ENCODE measurements at regions not wholly inside any gene's neighbourhood (a gene's known extent, or its start where the extent isn't known, plus 50 kb on each side); places are given as distances from the start of the nearest gene placed in this dataset.
A peak's percentile ranks its signal among the peaks of the same experiment; 100 is the strongest.
"Not testable (repeated sequence)": the region's sequence is repeated elsewhere in the genome, so short reads cannot be mapped to it uniquely, and the experiment has no call there.

DNA sequence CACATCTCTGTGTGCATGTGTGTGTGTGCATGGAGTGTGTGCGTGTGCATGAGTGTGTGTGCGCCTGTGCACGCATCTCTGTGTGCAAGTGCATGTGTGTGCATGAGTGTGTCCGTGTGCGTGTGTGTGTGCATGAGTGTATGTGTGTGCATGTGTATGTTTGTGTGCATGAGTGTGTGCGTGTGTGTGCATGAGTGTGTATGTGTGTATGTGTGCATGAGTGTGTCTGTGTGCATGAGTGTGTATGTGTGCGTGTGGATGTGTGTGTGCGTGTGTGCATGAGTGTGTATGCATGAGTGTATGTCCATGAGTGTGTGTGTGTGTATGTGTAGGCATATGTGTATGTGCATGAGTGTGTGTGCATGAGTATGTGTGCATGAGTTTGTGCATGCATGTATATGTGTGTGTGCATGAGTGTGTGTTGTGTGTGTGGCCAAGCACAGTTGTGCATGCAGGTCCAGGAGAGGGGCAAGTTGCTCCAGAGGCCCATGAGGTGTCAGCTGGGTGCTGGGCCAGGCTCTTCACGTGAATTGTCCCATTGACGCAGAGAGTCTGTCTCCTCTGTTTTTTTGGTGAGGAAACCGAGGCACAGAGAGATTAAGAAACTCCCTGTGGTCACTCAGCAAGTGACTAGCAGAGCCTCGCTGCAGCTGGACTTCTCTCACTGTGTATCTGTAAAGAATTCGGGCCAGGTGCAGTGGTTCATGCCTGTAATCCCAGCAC lies 75.5 kb downstream of the ASB1 start:
- FAIRE-seq, result peak; percentile 98

DNA sequence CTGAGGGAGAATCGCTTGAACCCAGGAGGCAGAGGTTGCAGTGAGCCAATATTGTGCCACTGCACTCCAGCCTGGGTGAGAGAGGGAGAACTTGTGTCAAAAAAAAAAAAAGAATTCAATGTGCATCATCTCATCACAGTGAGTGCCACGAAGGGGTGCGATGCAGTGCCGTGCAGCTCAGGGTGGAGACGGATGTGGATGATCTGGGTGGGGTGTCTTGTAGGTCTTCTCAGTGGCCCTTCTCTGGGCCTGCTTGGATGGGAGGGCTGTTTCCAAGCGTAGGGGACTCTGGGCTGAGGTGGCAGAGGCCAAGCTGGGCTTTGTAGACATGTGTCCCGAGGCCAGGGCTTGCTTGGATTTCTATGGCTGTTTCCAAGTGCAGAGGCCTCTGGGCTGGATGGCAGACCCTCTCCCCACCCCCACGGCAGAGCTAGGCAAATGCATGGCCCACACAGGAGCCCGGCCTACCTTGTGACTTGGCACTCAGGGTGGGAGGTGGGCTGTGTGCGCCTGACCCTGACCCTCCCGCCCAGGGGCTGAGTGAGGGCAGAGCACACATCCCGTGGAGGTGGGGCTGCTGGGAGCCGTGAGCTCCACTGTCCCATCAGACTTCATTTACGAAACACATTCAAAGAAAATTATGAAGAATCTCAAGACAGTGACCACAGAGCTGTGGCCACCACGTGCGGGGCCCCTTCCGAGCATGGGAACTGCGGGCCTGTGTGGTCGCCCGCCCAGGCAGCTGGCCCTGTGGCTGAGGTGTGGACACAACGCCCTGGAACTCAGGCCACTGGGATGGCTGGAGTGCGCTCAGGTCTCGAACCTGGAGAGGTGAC lies 76.4 kb downstream of the ASB1 start:
- DNase-seq (ENCODE audit: insufficient read length, low spot score) (no peak), FAIRE-seq (no peak)

More for the DNA sequence above, 75.5 kb downstream of the ASB1 start:
- no peak for DNase-seq (ENCODE audit: insufficient read length, low spot score)

DNA sequence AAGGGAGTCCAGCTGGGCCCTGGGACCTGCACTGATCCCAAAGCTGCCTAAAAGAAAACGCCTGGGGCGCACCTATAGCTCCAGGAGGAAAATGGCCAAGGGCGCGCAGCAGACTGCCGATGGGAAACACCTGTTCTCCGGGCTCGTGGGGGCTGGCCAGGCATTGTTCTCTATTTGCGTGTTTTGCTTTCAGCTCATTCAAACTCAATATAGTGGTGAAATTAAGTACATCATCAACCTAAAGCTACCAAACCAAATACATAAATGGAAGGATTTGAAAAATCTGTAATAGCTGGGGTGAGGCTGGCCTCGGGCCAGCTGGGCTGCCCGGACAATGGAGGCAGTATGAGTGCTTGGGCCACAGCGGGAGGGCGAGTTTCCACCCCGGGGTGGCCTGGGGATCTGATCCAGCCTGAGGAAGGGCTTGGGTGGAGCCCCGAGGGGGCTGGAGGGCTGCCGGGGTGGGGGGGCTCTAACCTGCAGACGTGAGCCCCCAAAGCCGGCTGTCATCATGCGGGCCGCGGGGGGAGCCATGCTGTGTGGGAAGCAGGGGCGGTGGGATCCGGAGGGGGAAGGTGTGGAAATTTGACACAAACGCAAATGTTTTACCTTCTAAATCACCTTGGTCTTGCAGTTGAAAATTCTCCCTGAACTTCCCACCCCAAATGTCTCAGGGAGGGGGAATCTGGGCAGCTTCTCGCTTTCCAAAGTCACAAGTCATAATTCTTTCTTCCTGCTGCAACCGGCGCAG lies 77.6 kb downstream of the ASB1 start:
- DNase-seq (ENCODE audit: insufficient read length, low spot score) (no peak), FAIRE-seq (no peak)

DNA sequence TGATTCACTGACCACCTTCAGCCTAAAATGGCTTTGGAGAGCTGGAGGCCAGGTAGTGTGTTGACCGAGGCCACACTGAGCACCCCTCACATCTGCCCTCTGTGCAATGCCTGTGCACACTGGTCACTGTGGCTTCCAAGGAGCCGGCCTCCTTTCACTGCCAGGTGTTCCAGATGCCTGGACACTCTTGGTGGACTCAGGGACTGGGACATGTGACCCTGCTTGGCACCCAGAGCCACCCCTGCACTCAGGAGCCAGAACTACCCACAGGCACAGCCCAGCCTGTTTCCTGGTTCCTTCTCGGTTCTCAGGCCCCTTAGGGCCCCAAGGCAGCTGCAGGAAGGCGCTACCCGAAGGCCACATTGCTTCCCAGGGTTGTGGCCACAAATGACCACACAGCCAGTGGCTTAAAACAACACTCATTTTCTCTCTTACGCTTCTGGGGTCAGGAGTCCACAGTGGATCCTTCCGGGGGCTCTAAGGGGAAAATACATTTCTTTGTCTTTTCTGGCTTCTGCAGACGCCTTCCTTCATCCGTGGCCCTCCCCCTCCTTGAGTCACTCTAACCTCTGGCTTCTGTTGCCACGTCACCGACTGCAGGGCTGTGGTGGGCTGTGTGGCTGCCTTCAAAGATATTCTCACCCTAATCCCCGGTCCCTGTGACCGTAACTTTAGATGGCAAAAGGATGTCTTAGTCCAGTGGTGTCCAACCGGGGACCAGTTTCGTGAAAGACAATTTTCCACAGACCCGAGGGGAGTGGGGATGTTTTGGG lies 78.6 kb downstream of the ASB1 start:
- FAIRE-seq (no peak), DNase-seq (ENCODE audit: insufficient read length, low spot score) (no peak)

DNA sequence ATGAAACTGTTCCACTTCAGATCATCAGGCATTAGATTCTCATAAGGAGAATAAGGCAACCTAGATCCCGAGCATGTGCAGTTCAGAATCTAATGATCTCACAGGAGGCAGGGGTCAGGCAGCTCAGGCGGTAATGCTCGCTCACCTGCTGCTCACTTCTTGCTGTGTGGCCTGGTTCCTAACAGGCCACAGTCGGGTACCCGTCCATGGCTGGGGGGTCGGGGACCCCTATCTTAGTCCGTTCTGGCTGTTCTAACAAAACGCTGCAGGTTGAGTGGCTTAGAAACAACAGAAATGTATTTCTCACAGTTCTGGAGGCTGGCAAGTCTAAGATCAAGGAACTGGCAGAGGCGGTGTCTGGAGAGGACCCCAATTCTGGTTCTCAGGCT lies 79.2 kb downstream of the ASB1 start:
- no peak for FAIRE-seq
- no peak for DNase-seq (ENCODE audit: insufficient read length, low spot score)

DNA sequence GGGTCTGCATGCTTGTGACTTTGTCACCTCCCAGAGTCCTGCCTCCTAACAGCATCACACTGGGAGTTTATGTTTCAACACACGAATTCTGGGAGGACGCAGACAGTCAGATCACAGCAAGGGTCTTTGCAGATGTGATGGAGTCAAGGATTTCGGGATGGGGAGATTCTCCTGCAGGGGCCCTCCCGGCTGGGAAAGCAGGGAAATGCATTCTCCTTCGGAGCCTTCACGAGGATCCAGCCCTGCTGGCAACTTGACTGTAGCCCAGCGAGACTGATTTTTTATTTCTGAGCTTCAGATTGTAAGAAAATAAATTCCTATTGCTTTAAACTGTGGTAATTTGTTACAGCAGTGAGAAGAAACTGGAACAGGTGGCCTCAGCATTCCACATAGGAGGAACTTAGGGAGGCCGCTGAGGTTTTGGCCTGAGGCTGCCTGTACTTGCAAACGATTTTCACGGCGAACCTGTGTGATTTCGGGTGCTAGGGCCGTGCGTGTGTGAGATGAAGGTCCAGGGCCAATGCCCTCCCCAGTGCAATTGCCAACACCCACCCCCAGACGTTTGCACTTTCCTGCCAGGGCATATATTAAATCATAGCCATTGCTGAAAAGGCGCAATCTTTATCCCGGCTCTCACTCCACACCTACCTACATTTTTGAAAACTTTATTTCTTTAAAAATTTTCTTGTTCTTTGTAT lies 79.8 kb downstream of the ASB1 start:
- no peak for FAIRE-seq

DNA sequence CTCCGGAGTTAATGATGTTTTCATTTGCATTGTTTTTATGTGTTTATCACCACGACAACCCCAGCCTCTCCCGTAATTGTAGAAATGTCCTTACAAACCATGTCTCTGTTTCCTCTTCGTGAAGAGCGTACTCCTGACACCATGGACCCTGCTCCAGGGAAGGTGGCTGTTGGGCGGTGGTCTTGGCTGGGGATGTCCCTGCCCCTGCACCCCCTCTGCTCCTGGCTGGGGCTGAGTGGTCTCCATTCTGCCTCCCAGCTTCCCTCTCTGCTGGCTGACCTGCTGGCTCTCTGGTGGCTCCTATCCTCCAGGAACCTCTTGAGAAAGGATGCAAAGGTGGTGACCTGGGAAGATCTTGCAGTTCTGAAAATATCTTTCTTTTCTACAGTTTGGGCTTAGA lies 81.1 kb downstream of the ASB1 start:
- DNase-seq (ENCODE audit: insufficient read length, low spot score) (no peak), FAIRE-seq (no peak)

More for the DNA sequence above, 79.8 kb downstream of the ASB1 start:
- no peak for DNase-seq (ENCODE audit: insufficient read length, low spot score)

DNA sequence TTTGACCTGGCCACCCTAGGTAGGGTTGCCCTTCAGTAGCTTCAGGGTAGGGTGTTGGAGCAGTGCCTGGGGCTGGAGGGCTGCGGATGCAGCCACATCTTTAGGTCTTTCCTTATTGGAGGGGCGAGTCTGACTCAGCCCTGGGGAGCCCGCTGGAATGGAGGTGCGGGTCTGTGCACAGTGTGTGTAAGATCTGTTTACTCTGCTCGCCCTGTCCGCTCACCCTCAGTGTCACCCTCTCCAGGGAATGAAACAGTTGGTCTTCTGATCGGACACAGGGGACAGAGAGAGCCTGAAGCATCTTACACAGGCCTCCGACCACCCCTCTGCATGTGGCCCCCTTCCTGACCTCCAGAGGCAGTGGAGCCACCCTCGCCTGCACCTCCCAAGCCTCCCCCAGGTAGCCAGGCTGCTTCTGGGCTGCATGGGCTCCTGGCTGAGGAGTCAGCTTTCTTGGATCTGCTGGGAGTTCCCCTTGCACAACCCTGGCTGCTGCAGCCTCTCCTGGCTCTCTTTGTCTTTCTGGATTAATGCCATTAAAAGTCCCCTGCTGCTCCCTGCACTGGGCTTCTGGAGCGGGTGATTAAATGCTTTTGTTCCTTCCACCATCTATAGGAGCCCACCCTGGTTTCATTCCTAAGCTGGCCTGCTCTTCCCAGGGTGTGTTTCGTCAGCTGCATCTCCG lies 82.6 kb downstream of the ASB1 start:
- no peak for FAIRE-seq
- no peak for DNase-seq (ENCODE audit: insufficient read length, low spot score)

DNA sequence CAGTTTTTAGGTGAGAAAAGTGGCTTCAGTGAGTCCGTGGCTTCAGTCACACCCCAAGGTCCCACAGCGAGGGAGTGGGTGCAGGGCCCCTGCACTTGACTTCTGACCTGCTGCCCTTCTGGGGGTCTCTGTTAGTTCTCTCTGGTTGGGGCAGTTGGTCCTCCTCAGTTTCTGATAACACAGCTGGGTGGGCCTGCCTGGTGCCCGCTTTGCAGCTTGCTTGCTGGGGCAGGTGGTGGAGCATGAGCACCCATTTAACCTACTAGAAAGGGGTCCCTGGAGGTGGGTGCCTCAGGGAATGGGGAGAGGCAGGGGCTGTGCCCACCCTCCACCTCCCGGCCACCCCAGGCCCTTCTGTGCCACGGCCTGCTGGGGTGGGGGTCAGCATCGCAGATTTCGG lies 83.2 kb downstream of the ASB1 start:
- FAIRE-seq, result no peak
- no peak for DNase-seq (ENCODE audit: insufficient read length, low spot score)

DNA sequence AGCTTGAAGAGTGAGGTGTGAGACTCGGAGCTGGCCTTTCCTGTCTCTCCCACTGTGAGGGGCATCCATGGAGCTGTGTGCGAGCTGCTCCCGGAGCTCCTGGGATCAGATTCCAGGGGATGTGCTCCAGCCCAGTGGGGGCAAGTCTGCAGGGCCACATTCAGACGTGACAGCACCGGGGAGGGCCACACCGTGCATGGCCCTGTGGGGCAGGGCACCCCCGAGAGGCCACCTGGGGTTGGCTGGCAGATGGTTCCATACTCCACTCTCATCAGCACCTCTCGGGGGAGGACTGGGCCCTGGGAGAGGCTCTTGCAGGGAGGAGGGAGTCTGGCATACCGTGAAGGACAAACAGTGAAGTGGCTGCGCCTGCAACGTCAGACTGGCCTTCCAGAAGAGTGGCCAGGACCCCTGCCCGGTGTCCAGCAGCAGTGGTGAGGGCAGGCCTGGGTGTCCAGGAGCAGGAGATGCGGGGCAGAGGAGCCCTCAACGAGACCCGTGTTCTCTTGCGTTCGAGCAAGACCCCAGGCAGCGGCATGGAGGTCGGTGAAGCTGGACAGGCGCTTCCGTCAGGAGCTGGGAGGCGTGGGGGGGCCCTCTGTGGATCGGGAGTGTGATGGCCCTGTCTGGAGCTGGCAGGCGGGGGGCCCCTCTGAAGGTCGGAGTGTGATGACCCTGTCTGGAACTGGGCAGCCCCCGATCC lies 84.3 kb downstream of the ASB1 start:
- DNase-seq (ENCODE audit: insufficient read length, low spot score), result no peak
- FAIRE-seq, result peak; percentile 4

DNA sequence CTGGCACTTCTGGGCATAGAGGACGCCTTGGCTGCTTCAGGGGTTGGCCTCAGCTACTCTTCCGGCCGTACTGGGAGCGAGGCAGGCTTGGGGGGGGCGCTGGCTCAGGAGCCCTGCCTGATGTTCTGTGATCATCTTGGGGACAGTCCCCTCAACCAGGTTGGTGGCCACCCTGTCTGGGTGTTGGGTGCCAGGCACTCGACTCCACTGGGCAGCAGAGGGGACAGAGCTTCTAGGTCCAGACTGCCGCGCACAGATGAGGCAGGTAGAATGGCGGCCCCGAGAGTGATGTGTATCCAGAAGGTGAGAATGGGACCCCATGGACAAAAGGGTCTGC lies 84.9 kb downstream of the ASB1 start:
- FAIRE-seq, result no peak
- no peak for DNase-seq (ENCODE audit: insufficient read length, low spot score)

DNA sequence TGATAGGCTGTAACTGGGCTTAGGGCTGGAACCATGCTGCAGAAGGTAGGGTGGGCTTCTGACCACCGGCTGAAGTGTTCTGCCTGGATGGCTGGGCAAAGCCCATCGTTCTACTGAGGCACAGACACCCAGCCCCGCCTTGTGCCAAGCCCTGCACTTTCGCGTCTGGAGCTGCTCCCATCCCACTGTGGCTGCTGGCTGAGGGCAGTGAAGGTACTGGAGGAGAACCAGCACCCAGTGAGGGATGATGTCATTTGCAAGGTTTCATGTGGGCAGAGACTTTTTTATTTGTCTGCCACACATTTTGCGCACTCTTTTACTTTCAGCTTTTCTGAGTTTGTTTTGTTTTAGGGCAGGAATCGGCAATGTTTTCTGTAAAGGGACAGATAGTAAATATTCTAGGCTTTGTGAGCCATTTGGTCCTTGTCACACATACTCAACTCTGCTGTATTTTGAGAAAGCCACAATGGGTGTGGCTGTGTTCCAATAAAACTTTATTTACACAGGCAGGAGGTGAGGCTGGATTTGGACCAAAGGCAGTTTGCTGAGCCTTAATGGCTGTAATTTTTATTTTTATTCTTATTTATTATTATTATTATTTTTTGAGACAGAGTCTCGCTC lies 85.6 kb downstream of the ASB1 start:
- FAIRE-seq (no peak), DNase-seq (ENCODE audit: insufficient read length, low spot score) (no peak)

DNA sequence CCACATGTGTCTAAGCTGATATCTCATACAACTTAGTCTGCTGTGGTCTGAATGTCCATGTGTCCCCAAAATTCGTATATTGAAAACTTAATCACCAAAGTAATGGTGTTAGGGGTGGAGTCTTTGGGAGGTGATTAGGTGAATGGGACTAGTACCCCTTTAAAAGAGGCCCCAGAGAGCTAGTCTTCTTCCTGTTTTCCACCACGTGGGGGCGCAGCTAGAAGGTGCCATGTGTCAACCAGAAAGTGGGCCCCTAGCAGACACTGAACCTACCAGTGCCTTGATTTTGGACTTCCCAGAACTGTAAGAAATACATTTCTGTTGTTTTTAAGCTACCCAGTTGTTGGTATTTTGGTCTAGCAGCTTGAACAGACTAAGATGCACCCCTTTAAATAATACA lies 86.6 kb downstream of the ASB1 start:
- FAIRE-seq (no peak), DNase-seq (ENCODE audit: insufficient read length, low spot score) (peak; percentile 59)

DNA sequence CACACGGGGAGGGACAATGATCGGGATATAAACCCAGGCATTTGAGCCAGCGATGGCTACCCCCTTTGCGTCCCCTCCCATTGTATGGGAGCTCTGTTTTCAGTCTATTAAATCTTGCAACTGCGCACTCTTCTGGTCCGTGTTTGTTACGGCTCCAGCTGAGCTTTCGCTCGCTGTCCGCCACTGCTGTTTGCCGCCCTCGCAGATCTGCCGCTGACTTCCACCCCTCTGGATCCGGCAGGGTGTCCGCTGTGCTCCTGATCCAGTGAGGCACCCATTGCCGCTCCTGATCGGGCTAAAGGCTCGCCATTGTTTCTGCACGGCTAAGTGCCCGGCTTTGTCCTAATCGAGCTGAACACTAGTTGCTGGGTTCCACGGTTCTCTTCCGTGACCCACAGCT lies 87.3 kb downstream of the ASB1 start:
- not testable (repeated sequence) for DNase-seq (ENCODE audit: insufficient read length, low spot score); FAIRE-seq

DNA sequence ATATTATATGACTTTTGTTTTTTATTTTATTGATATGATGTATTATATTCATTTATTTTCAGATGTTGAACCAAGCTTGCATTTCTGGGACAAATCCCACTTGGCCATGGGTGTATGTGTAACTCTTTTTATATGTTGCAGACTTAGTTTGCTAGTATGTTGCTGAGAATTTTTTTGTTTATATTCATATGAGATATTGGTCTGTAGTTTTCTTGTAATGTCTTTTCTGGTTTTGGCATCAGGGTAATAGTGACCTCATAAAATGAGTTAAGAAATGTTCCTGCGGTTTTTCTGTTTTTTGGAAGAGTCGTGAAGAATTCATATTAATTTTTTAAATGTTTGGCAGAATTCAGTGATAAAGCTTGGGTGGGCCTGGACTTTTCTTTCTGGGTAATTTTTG lies 88.7 kb downstream of the ASB1 start:
- DNase-seq (ENCODE audit: insufficient read length, low spot score) (no peak), FAIRE-seq (no peak)

DNA sequence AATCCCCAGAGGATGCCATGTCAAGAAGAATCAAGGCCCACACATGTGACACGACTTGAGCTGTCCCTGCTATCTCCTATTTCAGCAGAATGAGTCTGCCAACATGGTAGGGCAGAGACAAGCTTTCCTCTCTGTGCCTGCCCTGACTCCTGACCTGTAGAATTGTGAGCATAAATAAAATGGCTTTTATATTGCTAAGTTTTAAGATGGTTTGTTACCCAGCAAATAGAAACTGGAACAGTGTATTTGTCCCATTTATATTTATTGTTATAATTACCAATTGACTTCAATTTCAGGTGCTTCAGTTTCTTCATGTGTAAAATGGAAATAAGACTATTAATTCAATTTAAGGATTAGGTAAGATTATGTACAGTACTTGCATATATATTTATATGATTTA lies 90.5 kb downstream of the ASB1 start:
- DNase-seq (ENCODE audit: insufficient read length, low spot score), result no peak
- no peak for FAIRE-seq

DNA sequence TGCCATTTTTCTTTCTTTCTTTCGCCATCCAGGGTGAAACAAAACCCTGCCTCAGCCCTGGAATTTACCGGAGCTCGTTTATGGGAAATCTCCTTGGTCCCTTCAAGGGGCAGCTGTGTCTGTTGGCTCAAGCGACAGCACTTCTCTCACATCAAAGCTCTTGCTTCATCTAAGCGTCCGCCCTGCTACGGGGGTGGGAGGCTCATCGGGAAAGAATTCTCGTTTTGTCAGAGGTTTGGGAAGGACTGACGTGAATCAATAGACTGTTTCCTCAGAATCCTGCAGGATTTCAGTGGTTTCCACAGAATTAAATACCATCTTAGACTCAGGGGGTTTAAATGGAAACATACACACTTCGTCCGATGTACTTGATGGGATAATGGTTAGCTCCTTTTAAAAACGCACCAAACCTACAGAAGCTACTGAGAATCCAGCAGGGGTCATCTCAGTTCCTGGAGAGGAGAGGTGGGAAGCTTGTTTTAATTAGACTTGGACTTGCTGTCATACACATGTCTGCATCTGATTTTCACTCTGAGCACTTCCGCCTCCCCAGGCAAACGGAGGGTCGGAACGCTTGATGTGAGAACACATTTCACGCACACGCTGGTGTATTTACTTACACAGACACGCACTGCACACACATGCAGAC lies 91.6 kb downstream of the ASB1 start:
- DNase-seq (ENCODE audit: insufficient read length, low spot score) (no peak), FAIRE-seq (no peak)

DNA sequence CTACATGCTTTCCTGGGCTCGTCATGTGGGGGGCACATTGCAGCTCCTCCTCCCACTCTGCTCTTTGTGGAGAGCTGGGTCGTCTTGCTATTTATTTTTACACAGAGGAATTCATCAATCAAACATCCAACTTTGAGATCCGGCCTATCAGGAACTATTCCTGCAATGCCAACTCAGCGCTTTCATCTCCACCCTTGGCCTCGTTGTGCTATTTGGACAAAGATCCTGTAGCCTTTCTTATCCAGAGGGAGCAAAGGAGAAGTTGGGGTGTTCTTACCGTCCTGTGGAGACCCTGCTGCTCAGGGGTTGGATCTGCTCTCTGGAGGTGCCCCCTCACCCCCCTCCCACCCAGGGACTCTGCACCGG lies 92.1 kb downstream of the ASB1 start:
- DNase-seq (ENCODE audit: insufficient read length, low spot score), result no peak
- no peak for FAIRE-seq
